ENCODE measurements at regions not wholly inside any gene's neighbourhood (a gene's known extent, or its start where the extent isn't known, plus 50 kb on each side); places are given as distances from the start of the nearest gene placed in this dataset.

GRCh38 chr11:62067741-62068140 lies 56.1 kb upstream of the INCENP start:
- H3K27me3 ChIP-seq (ENCODE audit: low read depth) = no peaks in the 10 kb centered on the region
- H3K4me1 ChIP-seq = no peaks in the 10 kb centered on the region
- DNase-seq = no peak
- no peaks in the 10 kb centered on the region for H3K9me3 ChIP-seq (replicated peaks)
- H3K36me3 ChIP-seq = no peaks in the 10 kb centered on the region
- H3K27ac ChIP-seq (replicated peaks) = no peak overlapping the region
- H3K4me3 ChIP-seq = no peak overlapping the region
- TF ChIP-seq CTCF (IDR thresholded peaks at IDR 0.05; ENCODE audit: borderline replicate concordance) = no peak
- intact Hi-C loops (cut with micrococcal nuclease) = no loop called here

- DNase-seq = no peak
- intact Hi-C loops (cut with micrococcal nuclease) = no loop called here
- H3K4me3 ChIP-seq = no peak overlapping the region
- H3K9me3 ChIP-seq (replicated peaks) = no peaks in the 10 kb centered on the region
- no peak overlapping the region for H3K27ac ChIP-seq (replicated peaks)
- H3K4me1 ChIP-seq = no peaks in the 10 kb centered on the region
- H3K36me3 ChIP-seq = no peaks in the 10 kb centered on the region
- H3K27me3 ChIP-seq (ENCODE audit: low read depth) = no peaks in the 10 kb centered on the region
- TF ChIP-seq CTCF (IDR thresholded peaks at IDR 0.05; ENCODE audit: borderline replicate concordance) = no peak
Measured at GRCh38 chr11:62064221-62064620, 59.6 kb upstream of the INCENP start.

- Histone ChIP-seq H3K4me1 (peaks cover 3% of the 10 kb centered on the region), H3K4me3 (no peak overlapping the region), H3K9me3 (replicated peaks) (no peaks in the 10 kb centered on the region), H3K27ac (replicated peaks) (peak overlapping the region; percentile 52), H3K27me3 (ENCODE audit: low read depth) (no peaks in the 10 kb centered on the region), H3K36me3 (no peaks in the 10 kb centered on the region)
- no peak for DNase-seq
- no peak for TF ChIP-seq CTCF (IDR thresholded peaks at IDR 0.05; ENCODE audit: borderline replicate concordance)
- intact Hi-C loops (cut with micrococcal nuclease) = no loop called here
Measured at GRCh38 chr11:62062223-62062861, 61.5 kb upstream of the INCENP start.

GRCh38 chr11:62061356-62062222 lies 62.2 kb upstream of the INCENP start:
- Histone ChIP-seq H3K36me3 (no peaks in the 10 kb centered on the region), H3K9me3 (replicated peaks) (no peaks in the 10 kb centered on the region), H3K27ac (replicated peaks) (peak overlapping the region; percentile 52), H3K4me3 (no peak overlapping the region), H3K27me3 (ENCODE audit: low read depth) (no peaks in the 10 kb centered on the region), H3K4me1 (peaks cover 6% of the 10 kb centered on the region)
- no peak for TF ChIP-seq CTCF (IDR thresholded peaks at IDR 0.05; ENCODE audit: borderline replicate concordance)
- intact Hi-C loops (cut with micrococcal nuclease) = no loop called here
- DNase-seq = no peak

GRCh38 chr11:62057069-62057468 lies 66.7 kb upstream of the INCENP start:
- no peak for DNase-seq
- Histone ChIP-seq H3K36me3 (no peaks in the 10 kb centered on the region), H3K4me1 (peaks cover 10% of the 10 kb centered on the region), H3K27me3 (ENCODE audit: low read depth) (no peaks in the 10 kb centered on the region), H3K27ac (replicated peaks) (peak overlapping the region; percentile 16), H3K4me3 (no peak overlapping the region), H3K9me3 (replicated peaks) (no peaks in the 10 kb centered on the region)
- TF ChIP-seq CTCF (IDR thresholded peaks at IDR 0.05; ENCODE audit: borderline replicate concordance) = no peak
- intact Hi-C loops (cut with micrococcal nuclease) = no loop called here
